GM21515 (cell line): ENCODE measurements at regions not wholly inside any gene's neighbourhood (a gene's known extent, or its start where the extent isn't known, plus 50 kb on each side); places are given as distances from the start of the nearest gene placed in this dataset.

Experiments
- ATAC-seq: cut with Tn5 transposase; IDR thresholded peaks from one replicate; pipeline ENCODE4 v1.9.1; 2021; ENCODE audit not compliant: unreplicated experiment

DNA sequence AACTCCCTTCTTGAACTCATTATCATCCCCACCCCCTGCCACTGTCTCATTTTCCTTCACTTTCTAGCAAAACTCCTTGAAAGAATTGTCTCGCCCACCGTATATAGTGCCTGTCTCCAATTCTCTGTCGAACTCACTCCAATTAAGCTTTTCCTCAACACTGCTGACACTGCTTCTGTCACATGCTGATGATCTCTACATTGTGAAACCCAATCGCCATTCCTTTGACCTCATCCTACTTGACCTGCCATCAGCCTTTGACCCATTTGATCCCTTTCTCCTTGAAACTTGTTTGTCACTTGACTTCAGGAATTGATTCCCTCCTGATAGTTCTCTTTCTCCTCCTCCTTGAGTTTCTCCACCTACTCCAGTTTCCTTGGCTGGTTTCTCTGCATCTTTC is 54.8 kb downstream of the CCDC71L start:
- ATAC-seq, result no peak

DNA sequence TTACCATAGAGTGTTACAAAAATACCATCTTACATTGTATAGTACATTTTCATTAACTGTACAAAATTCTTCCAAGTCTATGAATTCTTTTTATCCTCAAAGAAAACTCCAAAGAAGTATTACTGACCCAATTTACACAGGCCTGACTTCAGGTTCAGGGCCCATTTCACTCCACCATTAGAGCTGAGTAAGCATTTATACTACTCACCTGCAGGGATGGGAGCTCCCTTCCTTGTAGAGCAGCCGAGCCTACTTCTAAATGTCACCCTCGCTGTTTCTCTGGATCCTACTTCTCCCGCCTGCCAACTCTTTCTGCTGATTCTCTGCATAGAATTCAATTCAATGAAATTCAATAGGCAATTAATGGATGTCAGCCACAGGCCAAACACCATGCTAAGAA is 56.0 kb downstream of the CCDC71L start:
- no peak for ATAC-seq

DNA sequence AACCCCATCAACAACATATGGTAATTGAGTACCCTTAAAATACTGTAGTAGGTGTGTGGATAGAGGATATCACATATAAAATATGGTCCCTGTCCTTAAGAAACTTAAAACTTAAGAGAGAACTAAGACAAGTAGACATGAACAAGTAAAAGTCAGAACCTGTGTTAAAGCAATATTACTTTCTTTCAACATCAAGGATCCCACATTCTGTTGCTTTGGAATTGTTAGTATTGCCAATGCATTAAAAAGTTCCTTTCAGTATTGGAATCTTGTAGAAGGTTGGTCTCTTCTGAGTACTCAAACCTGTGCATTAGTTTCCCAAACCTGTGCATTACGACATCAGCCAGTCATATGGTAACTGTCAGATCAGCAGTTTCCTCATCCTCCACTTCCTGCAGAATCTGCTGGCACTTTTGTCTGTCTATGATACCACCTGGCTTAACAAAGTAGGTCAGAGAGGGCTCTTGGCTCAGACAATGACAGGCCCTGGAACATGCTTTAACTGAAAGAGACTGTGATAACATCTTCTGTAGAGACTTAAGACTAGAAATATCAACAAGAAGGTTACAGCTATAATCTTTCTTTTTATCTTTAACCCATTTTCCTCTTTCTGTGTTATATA is 56.5 kb downstream of the CCDC71L start:
- ATAC-seq, result no peak

DNA sequence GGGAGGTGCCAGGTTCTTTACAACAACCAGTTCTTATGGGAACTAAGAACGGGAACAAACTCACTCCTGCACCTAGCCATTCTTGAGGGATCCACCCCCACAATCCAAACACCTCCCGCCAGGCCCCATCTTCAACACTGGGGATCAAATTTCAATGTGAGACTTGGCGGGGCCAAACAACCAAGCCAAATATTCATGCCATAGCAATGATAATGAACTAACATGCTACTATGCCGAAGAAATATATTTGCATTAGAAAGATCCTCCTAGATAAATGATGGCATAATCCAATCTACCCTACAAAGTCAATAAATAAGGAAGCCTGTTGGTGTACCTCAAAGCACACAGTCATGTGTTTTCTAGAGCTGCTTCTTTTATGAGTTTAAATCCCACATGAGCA is 57.6 kb downstream of the CCDC71L start:
- no peak for ATAC-seq

DNA sequence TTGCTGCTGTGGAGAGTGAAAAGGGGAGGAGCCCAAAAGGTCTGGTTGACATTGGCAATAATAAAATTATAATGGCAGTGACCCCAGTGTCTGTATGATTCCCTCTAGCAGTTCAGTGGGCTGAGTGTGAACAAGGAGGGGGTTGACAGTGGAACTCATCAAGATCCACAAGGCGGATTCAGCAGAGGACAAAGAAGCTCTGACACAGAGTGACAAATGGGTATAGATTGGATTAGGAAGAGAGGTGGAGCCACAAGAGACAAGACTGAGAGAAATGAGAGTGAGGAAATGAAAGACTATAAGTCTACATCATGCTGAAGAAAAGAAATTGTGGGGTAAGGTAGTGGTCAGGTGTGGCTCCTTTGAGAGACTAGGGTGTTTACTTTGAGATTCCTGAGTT is 58.9 kb downstream of the CCDC71L start:
- ATAC-seq, result no peak

DNA sequence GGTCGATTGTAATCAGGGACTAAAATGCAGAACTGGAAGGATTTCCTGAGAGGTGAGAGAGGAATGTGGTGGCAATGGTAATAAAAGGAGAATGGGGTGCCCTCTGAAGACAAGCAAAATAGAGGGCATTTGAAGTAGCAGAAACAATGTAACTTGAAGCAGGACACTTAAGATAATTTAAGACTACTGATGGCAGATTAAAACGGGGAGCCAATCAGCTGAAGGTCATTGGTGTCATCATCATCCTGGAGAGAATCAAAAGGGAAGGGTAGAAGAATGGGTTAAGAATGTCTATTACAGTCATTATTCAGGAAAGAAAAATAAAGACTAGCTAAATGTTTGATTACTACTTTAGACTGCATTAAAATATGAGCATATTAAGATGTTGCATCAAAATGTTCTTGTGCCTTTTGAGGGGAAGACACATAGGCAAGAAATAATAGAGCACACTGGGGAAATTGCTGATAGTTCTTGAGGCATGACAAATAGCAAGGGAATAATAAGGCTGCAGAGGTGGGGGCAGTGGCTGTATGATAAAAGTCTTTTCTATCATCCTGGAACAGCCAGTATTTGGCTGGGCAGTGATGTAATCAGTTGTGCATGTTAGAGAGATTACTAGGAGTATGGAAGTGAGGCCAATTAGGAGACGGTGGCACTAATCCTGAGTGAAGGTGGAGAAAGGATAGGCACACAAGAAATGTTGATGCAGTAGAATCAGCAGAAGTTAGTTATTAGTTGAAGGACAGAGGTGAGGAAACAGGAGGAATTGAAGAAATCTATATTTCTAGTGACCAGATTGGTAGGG is 60.2 kb downstream of the CCDC71L start:
- ATAC-seq, result no peak

DNA sequence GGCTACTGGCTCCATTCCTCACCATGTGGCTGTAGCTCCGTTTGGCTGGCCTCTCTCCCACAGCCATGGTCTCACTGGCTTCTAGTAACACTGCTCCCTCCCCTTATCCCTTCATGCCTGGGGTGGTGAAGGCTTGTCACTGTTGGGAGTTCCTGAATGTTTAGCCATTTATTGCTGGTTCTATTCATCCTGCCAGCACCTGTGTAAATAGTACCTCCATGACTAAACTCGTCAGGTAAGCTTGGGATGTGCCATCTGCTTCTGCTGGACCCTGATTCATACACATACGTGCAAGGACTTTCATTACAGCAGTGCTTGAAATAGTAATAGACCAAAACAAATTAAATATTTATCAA is 61.6 kb downstream of the CCDC71L start:
- ATAC-seq, result no peak

DNA sequence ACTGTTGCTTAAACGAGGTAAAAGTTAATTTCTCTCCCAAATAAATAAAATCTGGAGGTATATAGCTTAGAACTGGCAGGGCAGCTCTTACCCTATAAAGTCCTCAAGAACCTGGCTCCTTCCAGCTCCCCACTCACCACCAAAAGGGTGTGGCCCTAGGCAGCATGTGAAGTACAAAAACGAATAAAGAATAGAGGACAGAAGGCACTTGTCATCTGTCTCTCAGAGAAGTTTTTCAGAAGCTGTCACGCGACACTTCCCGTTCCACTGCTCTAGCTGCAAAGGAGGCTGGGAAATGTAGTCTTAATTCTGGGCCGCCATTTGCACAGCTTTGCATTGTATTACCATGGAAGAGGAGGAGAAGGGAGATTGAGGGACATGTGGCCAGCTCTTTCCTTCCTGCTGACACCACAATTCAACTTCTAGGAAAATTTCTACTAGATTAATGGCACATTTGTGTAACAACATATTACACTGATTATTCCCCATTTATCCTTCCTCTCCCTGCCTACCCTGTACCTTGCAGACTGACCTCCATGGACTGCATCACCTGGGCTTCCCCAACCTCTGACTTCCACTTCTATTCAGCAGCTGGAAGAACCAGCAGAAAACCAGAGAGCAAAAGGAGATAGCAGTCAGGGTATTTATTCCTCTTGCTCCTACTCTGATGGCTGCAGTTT is 62.2 kb downstream of the CCDC71L start:
- ATAC-seq, result peak; percentile 99

DNA sequence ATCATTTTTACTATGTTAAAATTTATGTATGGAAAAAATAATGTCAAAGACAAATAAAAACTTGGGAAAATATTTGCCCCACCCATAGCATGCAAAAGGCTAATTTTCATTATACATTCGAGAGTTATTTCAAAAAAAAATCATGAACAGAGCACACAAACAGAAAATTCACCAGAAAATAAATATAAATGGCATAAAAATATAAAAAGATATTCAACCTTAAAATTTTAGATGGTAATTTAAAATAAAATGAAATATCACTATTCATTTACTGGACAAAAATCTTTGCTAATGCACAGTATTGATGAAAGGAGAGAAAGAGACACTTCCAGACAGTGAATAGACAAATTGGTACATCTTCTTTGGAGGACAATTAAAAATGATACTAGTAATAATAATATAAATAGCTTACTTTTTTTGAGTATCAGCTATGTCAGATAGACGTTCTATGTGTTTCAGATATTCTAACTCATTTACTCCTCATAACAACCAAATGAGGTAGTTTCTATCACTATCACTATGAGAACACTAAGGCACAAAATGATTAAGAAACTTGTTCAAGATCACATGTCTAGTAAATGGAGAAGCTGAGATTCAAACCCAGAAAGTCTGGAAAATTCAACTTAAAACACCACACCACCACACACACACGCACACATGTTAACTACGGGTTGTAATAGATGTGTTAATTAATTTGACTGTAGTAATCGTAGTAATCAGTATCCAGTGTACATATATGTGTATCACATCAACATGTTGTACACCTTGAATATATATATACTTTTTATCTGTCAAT is 63.0 kb downstream of the CCDC71L start:
- peak; percentile 4 for ATAC-seq

DNA sequence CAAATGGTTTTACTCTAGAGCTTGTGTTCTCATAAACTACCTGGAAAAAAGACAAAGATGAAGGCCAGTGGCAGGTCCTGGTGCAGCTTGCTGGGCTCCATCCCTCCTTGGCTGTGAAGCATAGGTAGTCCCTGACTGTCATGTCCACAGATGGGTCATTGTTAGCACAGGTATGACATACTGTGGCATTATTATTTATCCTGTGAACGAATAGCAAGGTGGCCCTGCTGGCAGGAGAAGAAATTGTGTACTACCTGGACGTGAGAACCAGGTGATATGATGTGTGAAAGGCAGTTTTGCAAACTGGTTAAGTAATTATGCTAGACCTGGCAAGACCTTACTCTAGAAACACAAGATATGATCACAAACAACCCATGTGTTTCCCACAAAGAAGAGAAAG is 63.9 kb downstream of the CCDC71L start:
- no peak for ATAC-seq

DNA sequence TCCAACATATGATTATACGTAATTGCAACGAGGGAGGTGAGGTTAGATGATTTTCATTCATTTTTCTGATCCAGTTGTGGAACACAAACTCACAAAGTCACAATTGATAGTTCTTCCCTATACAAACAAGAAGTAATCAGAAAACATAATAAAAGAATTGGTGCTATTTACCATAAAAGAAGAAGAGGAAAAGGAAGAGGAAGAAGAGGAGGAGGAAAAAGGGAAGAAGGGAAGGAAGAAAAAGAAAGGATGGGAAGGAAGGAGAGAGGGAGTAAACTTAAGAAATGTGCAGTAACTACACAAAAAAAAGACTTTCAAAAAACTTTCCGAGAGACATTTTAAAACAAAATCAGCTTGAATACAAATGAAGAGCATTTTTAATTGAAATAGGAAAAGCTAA is 65.0 kb downstream of the CCDC71L start:
- no peak for ATAC-seq

DNA sequence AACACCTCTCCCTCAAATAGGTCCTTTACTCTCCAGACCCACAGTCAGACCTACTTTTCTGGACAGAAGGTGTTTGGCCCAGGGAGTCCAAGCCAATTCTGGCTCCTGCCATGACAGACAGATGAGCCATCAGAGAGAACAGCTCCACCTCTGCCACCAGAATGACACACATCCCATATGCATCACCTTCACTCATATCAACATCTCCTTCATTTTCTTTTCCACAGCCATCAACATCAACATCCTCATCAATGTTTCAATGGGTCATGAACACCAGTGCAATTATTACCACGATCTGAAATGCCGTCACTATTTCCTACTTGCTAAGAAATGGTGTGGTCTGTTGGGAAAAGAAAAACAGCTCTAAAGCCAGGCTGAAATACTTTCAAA is 67.9 kb downstream of the CCDC71L start:
- no peak for ATAC-seq

DNA sequence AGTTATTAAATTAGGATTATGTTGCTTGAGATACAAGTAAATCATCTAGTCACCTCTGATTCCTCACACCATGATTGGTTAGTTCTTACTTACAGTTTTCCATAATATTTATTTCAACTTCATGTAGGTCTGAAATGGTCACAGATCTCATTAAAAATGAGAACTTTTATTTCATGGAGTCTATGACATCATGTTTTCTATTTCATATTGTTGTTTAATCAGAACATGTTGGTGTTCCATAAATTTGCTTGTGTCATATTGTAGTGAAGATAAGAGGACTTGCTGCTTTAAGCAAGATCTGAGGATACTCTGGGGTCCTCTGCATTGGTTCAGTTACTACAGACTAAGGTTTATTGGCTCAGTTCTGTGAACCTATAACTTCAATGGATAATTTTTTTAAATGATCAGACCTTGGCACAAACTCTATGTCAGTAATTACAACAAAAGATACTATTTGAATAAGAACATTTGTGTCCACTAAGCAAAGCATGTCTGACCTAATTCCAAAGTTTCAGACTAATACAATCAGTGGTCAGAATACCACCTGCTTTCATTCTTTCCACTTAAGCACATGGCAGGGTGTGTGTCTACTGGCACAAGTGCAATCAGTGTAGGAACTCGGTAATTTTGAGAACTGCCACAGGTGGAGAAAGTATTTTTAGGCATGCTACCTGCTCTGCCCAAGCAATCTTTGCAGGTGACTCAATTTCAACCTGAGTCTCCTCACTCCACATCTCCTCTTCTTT is 68.5 kb downstream of the CCDC71L start:
- ATAC-seq, result no peak

DNA sequence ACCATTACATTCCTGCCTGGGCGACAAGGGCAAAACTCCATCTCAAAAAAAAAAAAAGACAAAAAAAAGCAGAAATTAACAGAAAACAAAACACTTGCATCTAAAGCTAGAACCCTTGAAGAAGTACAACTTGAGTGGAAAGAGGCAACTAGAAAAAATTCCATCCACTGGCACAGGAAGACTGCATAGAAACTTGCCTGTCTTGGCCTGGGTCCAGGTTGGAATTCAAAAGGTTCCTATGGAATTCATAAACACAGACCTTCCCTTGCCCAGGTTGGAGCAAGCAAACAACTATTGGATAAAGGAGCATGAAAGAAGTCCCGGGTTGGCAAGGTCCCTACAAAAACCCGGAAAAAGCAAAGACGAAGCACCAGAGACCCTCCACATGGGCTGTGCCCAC is 69.8 kb downstream of the CCDC71L start:
- no peak for ATAC-seq

DNA sequence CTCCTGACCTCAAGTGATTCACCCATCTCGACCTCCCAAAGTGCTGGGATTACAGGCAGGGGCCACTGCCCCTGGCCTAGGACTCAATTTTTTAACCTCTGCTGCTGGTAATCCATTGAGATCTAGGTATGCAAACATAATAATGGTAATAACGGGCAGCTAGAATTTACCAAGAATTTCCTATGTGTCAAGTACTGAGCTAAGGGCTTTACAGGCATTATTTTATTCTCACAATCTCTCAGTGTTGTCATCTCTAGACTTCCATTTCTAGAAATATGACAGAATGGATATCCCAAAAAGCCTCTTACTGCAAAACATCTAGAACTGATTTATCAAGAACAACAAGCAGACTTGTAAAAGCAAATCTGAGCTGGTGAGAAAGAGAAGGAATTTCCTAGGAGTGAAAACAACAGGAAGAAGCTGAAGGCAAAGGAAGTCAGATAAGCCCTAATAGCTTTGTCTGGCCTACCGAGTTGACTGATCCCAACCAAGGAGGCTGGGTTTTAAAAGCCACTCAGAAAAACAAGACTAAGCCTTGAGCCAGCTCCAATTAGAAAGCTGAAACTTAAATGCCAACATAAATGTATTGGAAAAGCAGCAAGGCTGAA is 70.6 kb downstream of the CCDC71L start:
- ATAC-seq, result no peak

DNA sequence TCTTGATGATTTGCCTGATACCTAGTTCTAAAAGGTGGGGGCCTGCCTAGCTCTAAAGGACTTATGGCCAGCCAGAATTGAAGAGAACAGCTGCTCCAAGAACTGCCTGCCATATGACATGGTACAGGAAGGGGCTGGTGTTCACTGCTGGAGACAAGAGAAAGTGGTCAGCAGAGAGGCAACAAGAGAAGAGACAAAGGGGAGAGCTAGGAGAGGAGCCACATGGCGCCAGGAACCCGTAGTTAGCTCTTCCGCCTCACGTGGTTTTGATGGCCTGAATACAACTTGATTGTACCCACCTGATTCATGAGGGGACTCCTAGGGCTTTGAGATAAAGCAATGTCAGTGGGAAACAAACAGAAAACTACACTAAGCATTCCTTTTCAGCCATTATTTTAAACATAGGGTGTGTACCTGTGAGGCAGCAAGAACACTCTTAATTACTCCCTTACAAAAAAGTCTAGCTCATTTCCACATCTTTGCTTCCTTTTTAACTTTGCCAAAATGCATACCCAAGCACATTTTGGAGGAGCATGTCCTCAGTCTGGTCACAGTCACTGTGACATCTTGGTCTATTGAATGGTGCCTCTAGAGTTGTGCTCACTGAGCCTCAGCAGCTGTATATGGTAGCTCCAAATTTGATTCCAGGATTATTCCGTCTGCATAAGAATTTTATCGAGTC is 71.6 kb downstream of the CCDC71L start:
- ATAC-seq, result no peak

DNA sequence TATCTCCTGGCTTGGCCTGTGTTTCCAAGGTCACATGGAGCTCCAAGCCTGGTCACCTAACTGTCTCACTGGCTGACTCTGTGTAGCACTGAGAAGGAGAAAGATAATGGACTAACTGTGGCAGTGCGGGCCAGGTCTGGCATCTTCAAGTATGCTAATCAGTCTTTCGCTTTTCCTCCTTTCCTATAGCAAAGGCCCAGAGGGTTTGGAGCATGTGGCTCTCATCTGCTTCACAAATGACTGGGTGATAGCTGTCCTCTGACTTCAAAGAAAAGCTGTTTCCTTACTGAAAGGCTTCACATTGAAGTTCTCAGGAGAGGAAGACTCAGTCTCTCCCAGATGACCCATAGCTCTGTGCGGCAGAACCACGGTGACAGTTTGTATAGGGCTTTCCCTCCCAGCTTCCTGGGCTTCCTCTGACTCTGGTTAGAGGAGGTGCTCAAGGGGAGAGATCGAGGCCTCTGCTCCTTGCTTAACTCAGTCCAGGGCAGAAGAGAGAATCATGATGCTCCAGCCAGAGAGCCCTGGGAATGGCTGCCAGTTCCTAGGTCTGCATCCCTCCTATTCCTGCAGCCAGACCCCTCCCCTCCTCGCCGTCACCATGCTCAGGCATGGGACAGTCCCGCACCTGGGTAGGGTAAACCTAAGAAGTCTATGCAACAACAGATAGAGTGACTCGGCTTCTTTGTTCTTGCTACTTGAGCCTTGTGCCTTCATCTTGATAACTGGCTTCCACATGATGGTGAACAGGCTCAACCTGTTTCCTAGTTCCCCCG is 72.3 kb downstream of the CCDC71L start:
- no peak for ATAC-seq

DNA sequence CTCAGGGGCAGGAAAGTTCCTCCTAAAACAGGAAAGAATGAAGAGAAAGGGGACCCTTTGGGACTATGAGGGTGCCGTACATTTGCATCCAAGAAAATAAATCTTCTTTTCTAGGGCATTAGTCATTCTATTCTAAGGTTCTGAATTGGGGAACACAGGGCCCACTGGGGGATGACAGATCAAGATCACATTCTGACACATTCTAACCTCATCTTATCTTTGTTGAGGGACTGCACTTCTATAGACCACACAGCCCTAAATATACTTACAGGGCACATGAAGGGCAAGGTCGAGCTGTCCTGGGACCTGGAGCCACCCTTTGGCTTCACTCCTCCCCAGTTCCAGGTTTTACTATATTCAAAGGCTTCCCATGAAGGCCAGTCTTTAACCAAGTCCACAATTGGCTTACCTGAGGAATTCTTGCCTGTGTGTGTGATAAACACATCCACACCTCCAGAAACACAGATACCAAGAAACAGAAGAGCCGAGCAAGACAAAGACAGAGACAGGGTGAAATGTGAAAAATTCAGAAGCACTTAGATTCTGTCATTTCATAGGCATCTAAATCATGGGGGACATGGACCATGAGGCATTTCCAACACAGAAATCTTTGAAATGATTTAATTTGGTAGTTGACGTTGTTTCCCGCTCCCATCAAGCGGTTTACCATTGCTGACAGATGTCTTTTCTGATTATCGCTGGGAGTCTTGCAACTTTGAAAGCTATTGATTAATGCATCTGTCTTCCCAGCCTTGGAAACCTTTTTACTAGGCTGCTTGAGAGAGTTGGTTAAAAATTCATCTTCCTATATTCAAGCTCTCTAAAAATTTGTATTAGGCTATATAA is 75.8 kb downstream of the CCDC71L start:
- ATAC-seq, result no peak
